22Rv1 (cell line): ENCODE measurements at regions not wholly inside any gene's neighbourhood (a gene's known extent, or its start where the extent isn't known, plus 50 kb on each side); places are given as distances from the start of the nearest gene placed in this dataset.

Source experiments
- H3K27ac ChIP-seq: fragments of 450-650 bp; 2 replicates; pipeline ENCODE4 v1.5.1; 2017
- CTCF ChIP-seq: fragments of 450-650 bp; IDR thresholded peaks from 2 replicates; pipeline ENCODE4 v1.5.1; 2017; ENCODE audit warnings: mild to moderate bottlenecking
- ZFX ChIP-seq: fragments of 450-650 bp; IDR thresholded peaks from 2 replicates; pipeline ENCODE4 v1.6.1; 2017; ENCODE audit warnings: antibody characterized with exemption, borderline replicate concordance

DNA sequence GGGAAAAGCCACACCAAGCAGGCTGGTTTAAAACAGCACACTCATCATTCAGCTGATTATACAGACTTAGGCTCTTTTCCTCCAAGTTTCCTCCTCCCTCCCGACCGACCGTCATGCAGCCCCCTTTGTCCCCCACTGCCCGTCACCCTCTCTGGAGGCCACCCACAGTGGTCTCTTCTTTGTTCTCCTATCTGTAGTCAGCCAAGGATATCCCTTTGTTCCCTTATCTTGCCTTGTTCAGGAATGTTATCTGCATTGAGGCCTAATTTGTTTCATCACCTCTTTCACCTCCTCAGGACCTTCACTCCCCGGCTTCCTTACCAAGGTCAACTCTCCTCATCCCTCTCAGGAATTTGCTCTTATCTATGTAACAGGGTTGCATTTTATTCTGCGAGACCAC is 186.4 kb upstream of the CDH13 start:
- TF ChIP-seq CTCF (no peak), ZFX (no peak)
- no peak overlapping the region for H3K27ac ChIP-seq

DNA sequence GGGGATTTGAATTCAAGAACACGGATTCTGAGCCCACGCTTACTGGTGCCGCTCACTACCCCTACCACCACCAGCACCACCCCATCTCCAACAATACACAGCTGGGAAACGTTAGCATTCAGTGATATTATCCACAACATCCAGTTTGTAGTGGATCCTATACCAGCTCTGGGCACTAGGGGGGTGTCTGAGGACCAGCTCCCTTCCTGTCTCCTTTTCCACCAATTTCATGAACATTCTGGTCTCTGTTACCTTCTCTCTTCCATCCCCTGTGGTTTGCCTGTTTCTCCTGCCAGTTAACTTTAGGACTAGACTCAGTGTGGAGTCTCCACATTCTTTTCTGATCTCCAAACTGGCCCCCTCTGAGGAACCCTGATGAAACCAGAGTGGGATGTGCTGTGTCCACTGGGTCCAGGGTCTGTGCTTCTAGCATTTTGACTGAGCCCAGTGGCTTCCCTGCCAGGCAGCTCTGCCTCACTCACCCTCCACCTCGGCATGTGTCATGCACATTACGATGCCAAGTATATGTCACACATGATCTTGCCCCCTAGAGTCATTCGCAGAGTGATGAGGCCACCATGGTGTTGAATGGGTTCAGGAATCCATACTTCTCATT is 187.0 kb upstream of the CDH13 start:
- TF ChIP-seq ZFX (no peak), CTCF (peak; percentile 51)
- H3K27ac ChIP-seq, result no peak overlapping the region

GRCh38 chr16:82433042-82433441 is 193.7 kb upstream of the CDH13 start:
- H3K27ac ChIP-seq, result no peak overlapping the region
- TF ChIP-seq ZFX (no peak), CTCF (no peak)

DNA sequence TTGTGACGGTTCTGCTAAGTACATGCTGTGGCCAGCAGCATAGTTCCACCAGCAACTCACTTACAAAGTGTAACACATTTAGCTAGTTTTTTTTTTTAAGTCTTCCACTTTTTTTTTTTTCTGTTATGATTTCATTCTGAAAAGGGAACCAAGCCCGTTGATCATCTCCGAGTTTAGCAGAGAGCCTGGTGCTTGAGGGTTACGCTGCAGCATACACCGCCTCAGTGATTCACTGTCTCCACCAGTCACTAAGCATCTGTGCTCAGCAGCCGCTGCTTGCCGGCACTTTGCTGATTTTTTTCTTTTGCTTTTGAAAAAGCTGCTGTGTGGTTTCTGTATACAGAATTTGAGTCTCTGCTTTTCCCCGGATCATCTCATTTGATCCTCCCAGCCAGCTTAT is 194.5 kb upstream of the CDH13 start:
- H3K27ac ChIP-seq, result no peak overlapping the region
- no peak for TF ChIP-seq CTCF

GRCh38 chr16:82425661-82426060 is 201.1 kb upstream of the CDH13 start:
- TF ChIP-seq CTCF, result no peak
- TF ChIP-seq ZFX, result no peak
- H3K27ac ChIP-seq, result no peak overlapping the region

DNA sequence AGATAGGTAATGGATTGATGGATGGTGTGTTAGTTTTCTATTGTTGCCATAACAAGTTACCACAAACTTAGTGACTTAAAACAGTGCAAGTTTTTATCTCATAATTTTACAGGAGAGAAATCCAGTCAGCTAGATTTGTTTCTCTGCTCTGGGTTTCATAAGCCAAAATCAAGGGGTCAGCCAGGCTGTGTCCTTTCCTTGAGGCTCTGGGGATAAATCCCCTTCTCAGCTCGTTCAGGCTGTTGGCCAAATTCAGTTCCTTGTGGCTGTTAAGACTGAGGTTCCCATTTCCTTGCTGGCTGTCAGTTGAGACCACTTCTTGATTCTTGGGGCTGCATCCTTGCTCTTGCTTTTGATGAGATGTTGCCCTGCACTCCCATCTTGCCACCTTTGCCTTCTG is 204.9 kb upstream of the CDH13 start:
- no peak overlapping the region for H3K27ac ChIP-seq
- no peak for TF ChIP-seq ZFX
- TF ChIP-seq CTCF, result no peak

GRCh38 chr16:82419332-82419731 is 207.4 kb upstream of the CDH13 start:
- TF ChIP-seq CTCF (no peak), ZFX (no peak)
- no peak overlapping the region for H3K27ac ChIP-seq
